MCF 10A (cell line): ENCODE measurements at regions not wholly inside any gene's neighbourhood (a gene's known extent, or its start where the extent isn't known, plus 50 kb on each side); places are given as distances from the start of the nearest gene placed in this dataset.

Experiments used
- BruUV-seq: library from RNA; stranded (reverse); fragments of 400-500 nt; replicated peaks from 2 replicates; lab custom pipeline; 2021; lab: Mats Ljungman, UMichigan
- CTCF ChIA-PET: fragments of 300-600 bp; sonication (Branson Sonifier 250); formaldehyde crosslinking; extraction: SDS; loops from one replicate; lab custom pipeline; 2021; ENCODE audit warnings: antibody characterized with exemption, inconsistent platforms; lab: Yijun Ruan, JAX
- POLR2A ChIA-PET: fragments of 300-600, 350-650 bp; sonication (Branson Sonifier 250); formaldehyde crosslinking; extraction: SDS; loops from one replicate; lab custom pipeline; 2020; ENCODE audit warnings: antibody characterized with exemption, inconsistent platforms; lab: Yijun Ruan, JAX
- DNase-seq: peaks from one replicate; pipeline ENCODE4 v3.0.0-alpha.2; 2018; ENCODE audit not compliant: unreplicated experiment
- H3K27ac Mint-ChIP-seq: one replicate; pipeline ENCODE4 v1.8.0; 2022; ENCODE audit warnings: mild to moderate bottlenecking, low read depth, mixed read lengths; ENCODE audit not compliant: unreplicated experiment
- H3K27me3 Mint-ChIP-seq: one replicate; pipeline ENCODE4 v1.8.0; 2022; ENCODE audit warnings: mixed read lengths; ENCODE audit not compliant: insufficient read depth, unreplicated experiment
- H3K36me3 Mint-ChIP-seq: one replicate; pipeline ENCODE4 v1.8.0; 2022; ENCODE audit warnings: mild to moderate bottlenecking, moderate library complexity, mixed read lengths; ENCODE audit not compliant: insufficient read depth, unreplicated experiment
- H3K4me1 Mint-ChIP-seq: one replicate; pipeline ENCODE4 v1.8.0; 2022; ENCODE audit warnings: mixed read lengths; ENCODE audit not compliant: insufficient read depth, unreplicated experiment
- H3K4me3 Mint-ChIP-seq: one replicate; pipeline ENCODE4 v1.8.0; 2022; ENCODE audit warnings: mild to moderate bottlenecking, moderate library complexity, mixed read lengths; ENCODE audit not compliant: unreplicated experiment
- H3K9me3 Mint-ChIP-seq: one replicate; pipeline ENCODE4 v1.8.0; 2022; ENCODE audit warnings: mixed read lengths; ENCODE audit not compliant: unreplicated experiment
- intact Hi-C: fragments of 100-400 bp; cut with micrococcal nuclease; formaldehyde crosslinking; loops from 2 replicates; pipeline ENCODE4 v1.14.1; 2022
- TF ChIP-seq, protein P1 (sequence below): fragments of 200-600 bp; IDR thresholded peaks from one replicate; pipeline ENCODE4 v1.8.0; 2022; ENCODE audit warnings: antibody characterized with exemption, mild to moderate bottlenecking; ENCODE audit not compliant: unreplicated experiment

DNA sequence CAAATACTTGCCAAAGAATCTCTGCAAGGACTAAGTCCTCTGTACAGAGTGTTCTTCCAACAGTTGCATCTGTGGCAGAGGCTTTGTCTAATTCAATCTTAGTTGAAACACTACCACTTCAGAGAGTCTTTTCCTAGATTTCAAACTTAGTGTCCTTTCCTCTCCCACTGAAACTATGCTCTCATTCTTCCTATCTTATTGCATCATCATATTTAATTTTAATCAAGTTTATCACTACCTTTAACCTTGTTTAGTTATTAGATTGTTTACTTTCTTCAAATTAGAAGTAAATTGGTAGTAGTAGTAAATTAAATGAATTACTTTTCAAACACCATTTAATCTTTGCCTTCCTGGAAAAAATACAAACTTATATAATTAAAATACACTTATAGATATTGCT, 1082.3 kb upstream of the PABPC4L start:
- Mint-ChIP-seq H3K4me3 (no peak overlapping the region), H3K27me3 (peaks cover 10% of the 10 kb centered on the region), H3K9me3 (no peaks in the 10 kb centered on the region), H3K36me3 (no peaks in the 10 kb centered on the region), H3K4me1 (no peaks in the 10 kb centered on the region), H3K27ac (no peak overlapping the region)
- TF ChIP-seq, protein P1, sequence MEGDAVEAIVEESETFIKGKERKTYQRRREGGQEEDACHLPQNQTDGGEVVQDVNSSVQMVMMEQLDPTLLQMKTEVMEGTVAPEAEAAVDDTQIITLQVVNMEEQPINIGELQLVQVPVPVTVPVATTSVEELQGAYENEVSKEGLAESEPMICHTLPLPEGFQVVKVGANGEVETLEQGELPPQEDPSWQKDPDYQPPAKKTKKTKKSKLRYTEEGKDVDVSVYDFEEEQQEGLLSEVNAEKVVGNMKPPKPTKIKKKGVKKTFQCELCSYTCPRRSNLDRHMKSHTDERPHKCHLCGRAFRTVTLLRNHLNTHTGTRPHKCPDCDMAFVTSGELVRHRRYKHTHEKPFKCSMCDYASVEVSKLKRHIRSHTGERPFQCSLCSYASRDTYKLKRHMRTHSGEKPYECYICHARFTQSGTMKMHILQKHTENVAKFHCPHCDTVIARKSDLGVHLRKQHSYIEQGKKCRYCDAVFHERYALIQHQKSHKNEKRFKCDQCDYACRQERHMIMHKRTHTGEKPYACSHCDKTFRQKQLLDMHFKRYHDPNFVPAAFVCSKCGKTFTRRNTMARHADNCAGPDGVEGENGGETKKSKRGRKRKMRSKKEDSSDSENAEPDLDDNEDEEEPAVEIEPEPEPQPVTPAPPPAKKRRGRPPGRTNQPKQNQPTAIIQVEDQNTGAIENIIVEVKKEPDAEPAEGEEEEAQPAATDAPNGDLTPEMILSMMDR, result no peak
- no TSS peak for BruUV-seq
- ChIA-PET CTCF (no interaction called here), POLR2A (no interaction called here)
- DNase-seq, result no peak
- intact Hi-C loops, result no loop called here

DNA sequence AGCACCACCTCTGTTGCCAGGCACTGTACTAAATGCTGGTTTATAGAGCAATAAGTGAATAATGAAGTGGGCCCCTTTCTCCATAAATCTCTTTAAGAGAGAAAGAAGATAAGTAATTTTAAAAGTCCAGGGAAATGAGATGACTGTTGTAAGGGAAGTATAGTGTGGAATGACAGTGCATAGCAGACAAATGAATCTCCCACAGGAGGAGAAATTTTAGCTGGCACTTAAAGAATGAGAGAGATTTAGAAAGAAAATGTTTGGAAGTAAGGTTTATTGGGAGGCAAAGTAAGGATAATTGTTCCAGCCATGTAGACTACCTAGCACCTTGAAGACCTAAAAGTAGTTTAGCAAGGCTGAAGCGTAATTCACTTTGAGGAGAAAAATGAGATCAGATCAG, 1081.1 kb upstream of the PABPC4L start:
- intact Hi-C loops, result no loop called here
- POLR2A ChIA-PET, result no interaction called here
- no TSS peak for BruUV-seq
- TF ChIP-seq, protein P1, result no peak
- H3K9me3 Mint-ChIP-seq, result no peaks in the 10 kb centered on the region
- no peak for DNase-seq
- H3K4me1 Mint-ChIP-seq, result no peaks in the 10 kb centered on the region
- H3K36me3 Mint-ChIP-seq, result no peaks in the 10 kb centered on the region
- no peak overlapping the region for H3K27ac Mint-ChIP-seq
- no peak overlapping the region for H3K4me3 Mint-ChIP-seq
- CTCF ChIA-PET, result no interaction called here
- peaks cover 10% of the 10 kb centered on the region for H3K27me3 Mint-ChIP-seq

DNA sequence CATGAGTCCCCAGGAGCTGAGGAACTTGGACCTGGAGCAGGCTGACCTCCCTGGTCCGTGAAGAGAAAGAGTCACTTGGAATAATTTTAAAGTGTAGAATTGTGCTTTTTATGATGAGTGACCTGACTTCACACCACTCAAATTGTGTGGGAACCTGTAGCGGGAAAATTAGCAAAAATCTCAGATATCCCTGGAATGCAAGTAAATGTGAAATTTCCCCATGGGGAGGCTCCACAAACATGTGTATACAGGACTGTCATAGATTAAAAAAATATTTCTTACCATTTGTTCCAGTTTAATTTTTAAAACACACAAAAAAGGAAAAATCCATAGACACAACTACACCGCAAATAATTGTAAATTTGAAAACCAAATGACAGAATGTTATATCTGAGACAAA, 1079.6 kb upstream of the PABPC4L start:
- intact Hi-C loops, result no loop called here
- Mint-ChIP-seq H3K27me3 (peaks cover 6% of the 10 kb centered on the region), H3K4me3 (no peak overlapping the region), H3K9me3 (no peaks in the 10 kb centered on the region), H3K27ac (no peak overlapping the region), H3K4me1 (no peaks in the 10 kb centered on the region), H3K36me3 (no peaks in the 10 kb centered on the region)
- POLR2A ChIA-PET, result no interaction called here
- TF ChIP-seq, protein P1, result no peak
- CTCF ChIA-PET, result no interaction called here
- no peak for DNase-seq
- no TSS peak for BruUV-seq

DNA sequence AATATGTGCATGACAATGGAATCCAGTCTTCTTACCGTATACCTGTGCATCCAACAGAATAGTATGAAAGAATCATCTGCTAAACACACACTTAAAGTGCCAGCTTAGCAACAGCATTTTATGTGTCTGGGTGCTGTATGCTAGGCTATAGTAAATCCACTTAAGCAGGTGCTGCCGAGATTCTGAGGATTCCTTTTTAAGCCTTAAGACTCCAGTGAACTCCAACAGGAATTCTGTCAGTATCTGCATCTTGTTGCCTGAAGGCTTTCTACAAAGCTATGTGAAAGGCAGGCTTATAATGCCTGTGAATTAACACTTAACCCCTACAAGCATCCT, 1076.4 kb upstream of the PABPC4L start:
- intact Hi-C loops, result no loop called here
- BruUV-seq, result no TSS peak
- Mint-ChIP-seq H3K4me1 (no peaks in the 10 kb centered on the region), H3K27ac (no peak overlapping the region), H3K4me3 (no peak overlapping the region), H3K36me3 (no peaks in the 10 kb centered on the region), H3K9me3 (no peaks in the 10 kb centered on the region), H3K27me3 (no peaks in the 10 kb centered on the region)
- CTCF ChIA-PET, result no interaction called here
- TF ChIP-seq, protein P1, result no peak
- no peak for DNase-seq
- POLR2A ChIA-PET, result interaction anchor here (0.9 kb wide), 1 partner anchor 12 kb away, joined by 3 read pairs; no protein-coding TSS in a partner anchor
